ENCODE measurements at regions not wholly inside any gene's neighbourhood (a gene's known extent, or its start where the extent isn't known, plus 50 kb on each side); places are given as distances from the start of the nearest gene placed in this dataset.

DNA sequence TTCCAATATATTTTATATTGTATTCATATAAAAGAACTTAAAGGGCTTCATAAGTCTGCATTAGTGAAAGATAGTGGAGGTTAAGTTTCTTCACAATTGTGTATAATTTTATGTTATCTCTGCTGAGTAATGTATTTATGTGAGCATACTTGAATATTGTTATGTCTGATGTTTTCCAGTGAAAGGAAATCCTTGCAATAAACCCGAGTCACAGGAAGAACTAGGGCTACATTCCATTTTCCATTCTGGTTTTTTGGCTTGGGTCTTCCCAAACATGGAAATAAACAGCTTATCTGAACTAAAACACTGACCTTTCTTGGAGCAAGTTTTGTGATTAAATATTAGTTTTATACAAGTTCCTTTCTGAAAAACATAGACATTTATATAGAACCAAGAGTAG, 231.3 kb upstream of the GPRIN3 start:
- H3K27ac ChIP-seq (ENCODE audit: control insufficient read depth, insufficient read depth), result no peak overlapping the region
- 8% methylated on average over 1 of the region's 1 CpG for WGBS (ENCODE audit: insufficient coverage, insufficient replicate concordance, low lambda C conversion rate, missing lambda C conversion rate)
- RAD21 ChIA-PET (ENCODE audit: unreplicated experiment), result no interaction called here
- POLR2A ChIA-PET, result no interaction called here
- H3K4me2 ChIP-seq (ENCODE audit: control insufficient read depth, insufficient read depth), result no peak overlapping the region
- no peak overlapping the region for H2AFZ ChIP-seq (ENCODE audit: control insufficient read depth, low read depth, low read length)
- H3K9ac ChIP-seq (ENCODE audit: control insufficient read depth, insufficient read depth, low read length), result no peak overlapping the region
- no TSS peak for BruUV-seq (replicated peaks)
- CTCF ChIA-PET, result no interaction called here
- no peak for ATAC-seq
- FAIRE-seq, result no peak
- H3K27me3 ChIP-seq (replicated peaks in 1 of 2; ENCODE audit: control insufficient read depth in 2 of 2, insufficient read depth in 2 of 2, low read length in 1 of 2), result no peaks in the 10 kb centered on the region
- no peaks in the 10 kb centered on the region for H3K36me3 ChIP-seq (ENCODE audit: control insufficient read depth in 2 of 2, insufficient read depth in 2 of 2, low read length in 1 of 2)
- no peaks in the 10 kb centered on the region for H3K4me1 ChIP-seq (ENCODE audit: control insufficient read depth, insufficient read depth, low read length)
- intact Hi-C loops (cut with micrococcal nuclease; ENCODE audit: unreplicated experiment) (no loop called here), in situ Hi-C loops (cut with MboI) (no loop called here)
- H4K20me1 ChIP-seq (ENCODE audit: control insufficient read depth, insufficient read depth), result no peaks in the 10 kb centered on the region
- SMC1A ChIA-PET (ENCODE audit: uncharacterized antibody, unreplicated experiment), result no interaction called here
- H3K4me3 ChIP-seq, result no peak overlapping the region
- no peaks in the 10 kb centered on the region for H3K9me3 ChIP-seq (replicated peaks; ENCODE audit: control insufficient read depth, insufficient read depth, low read length)
- DNase-seq (ENCODE audit: low read depth, low spot score), result no peak
- TF ChIP-seq ZNF622 (IDR thresholded peaks at IDR 0.05) (no peak), KAT2A (conservative IDR thresholded peaks at IDR 0.05; ENCODE audit: control insufficient read depth, low read depth, low read length) (no peak), TAF1 (IDR thresholded peaks at IDR 0.05; ENCODE audit: borderline replicate concordance, low read depth, low read length) (no peak), TCF7 (IDR thresholded peaks at IDR 0.05; ENCODE audit: borderline replicate concordance) (no peak), TCF3 (IDR thresholded peaks at IDR 0.05; ENCODE audit: borderline replicate concordance, insufficient read depth, low read depth, low read length) (no peak), RFX5 (IDR thresholded peaks at IDR 0.05; ENCODE audit: low read depth, low read length) (no peak), HCFC1 (IDR thresholded peaks at IDR 0.05; ENCODE audit: low read length) (no peak), ASH2L (IDR thresholded peaks at IDR 0.05; ENCODE audit: borderline replicate concordance, low read depth) (no peak), SMAD1 (IDR thresholded peaks at IDR 0.05; ENCODE audit: low read depth, partially characterized antibody) (no peak), EGR1 (IDR thresholded peaks at IDR 0.05; ENCODE audit: borderline replicate concordance in 1 of 2, low read depth in 2 of 2, low read length in 2 of 2) (no peak)
- TF ChIP-seq, protein P1, sequence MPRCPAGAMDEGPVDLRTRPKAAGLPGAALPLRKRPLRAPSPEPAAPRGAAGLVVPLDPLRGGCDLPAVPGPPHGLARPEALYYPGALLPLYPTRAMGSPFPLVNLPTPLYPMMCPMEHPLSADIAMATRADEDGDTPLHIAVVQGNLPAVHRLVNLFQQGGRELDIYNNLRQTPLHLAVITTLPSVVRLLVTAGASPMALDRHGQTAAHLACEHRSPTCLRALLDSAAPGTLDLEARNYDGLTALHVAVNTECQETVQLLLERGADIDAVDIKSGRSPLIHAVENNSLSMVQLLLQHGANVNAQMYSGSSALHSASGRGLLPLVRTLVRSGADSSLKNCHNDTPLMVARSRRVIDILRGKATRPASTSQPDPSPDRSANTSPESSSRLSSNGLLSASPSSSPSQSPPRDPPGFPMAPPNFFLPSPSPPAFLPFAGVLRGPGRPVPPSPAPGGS (IDR thresholded peaks at IDR 0.05; ENCODE audit: borderline replicate concordance, insufficient read depth, low read depth, low read length, poor library complexity, severe bottlenecking), result no peak
- TF ChIP-seq, protein P2, sequence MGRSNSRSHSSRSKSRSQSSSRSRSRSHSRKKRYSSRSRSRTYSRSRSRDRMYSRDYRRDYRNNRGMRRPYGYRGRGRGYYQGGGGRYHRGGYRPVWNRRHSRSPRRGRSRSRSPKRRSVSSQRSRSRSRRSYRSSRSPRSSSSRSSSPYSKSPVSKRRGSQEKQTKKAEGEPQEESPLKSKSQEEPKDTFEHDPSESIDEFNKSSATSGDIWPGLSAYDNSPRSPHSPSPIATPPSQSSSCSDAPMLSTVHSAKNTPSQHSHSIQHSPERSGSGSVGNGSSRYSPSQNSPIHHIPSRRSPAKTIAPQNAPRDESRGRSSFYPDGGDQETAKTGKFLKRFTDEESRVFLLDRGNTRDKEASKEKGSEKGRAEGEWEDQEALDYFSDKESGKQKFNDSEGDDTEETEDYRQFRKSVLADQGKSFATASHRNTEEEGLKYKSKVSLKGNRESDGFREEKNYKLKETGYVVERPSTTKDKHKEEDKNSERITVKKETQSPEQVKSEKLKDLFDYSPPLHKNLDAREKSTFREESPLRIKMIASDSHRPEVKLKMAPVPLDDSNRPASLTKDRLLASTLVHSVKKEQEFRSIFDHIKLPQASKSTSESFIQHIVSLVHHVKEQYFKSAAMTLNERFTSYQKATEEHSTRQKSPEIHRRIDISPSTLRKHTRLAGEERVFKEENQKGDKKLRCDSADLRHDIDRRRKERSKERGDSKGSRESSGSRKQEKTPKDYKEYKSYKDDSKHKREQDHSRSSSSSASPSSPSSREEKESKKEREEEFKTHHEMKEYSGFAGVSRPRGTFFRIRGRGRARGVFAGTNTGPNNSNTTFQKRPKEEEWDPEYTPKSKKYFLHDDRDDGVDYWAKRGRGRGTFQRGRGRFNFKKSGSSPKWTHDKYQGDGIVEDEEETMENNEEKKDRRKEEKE (IDR thresholded peaks at IDR 0.05), result no peak
- TF ChIP-seq, protein P3, sequence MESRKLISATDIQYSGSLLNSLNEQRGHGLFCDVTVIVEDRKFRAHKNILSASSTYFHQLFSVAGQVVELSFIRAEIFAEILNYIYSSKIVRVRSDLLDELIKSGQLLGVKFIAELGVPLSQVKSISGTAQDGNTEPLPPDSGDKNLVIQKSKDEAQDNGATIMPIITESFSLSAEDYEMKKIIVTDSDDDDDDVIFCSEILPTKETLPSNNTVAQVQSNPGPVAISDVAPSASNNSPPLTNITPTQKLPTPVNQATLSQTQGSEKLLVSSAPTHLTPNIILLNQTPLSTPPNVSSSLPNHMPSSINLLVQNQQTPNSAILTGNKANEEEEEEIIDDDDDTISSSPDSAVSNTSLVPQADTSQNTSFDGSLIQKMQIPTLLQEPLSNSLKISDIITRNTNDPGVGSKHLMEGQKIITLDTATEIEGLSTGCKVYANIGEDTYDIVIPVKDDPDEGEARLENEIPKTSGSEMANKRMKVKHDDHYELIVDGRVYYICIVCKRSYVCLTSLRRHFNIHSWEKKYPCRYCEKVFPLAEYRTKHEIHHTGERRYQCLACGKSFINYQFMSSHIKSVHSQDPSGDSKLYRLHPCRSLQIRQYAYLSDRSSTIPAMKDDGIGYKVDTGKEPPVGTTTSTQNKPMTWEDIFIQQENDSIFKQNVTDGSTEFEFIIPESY (IDR thresholded peaks at IDR 0.05), result no peak
- H3K79me2 ChIP-seq (ENCODE audit: control insufficient read depth, insufficient read depth, low read length), result no peaks in the 10 kb centered on the region
